Ovary (tissue), 3 donors: ENCODE measurements at regions not wholly inside any gene's neighbourhood (a gene's known extent, or its start where the extent isn't known, plus 50 kb on each side); places are given as distances from the start of the nearest gene placed in this dataset.

Experiments used
- POLR2A ChIP-seq: fragments of 450-650 bp; IDR thresholded peaks from one replicate; pipeline ENCODE4 v1.6.1; 2017; ENCODE audit warnings: antibody characterized with exemption, mild to moderate bottlenecking, moderate library complexity
- TF ChIP-seq, protein P1 (sequence below), 3 donors: fragments of 450-650 bp in 2 of 3; fragments of 200-600 bp in 1 of 3; IDR thresholded peaks; one replicate each; pipeline versions ENCODE4 v1.5.1 to v1.8.0; 2016 to 2022; ENCODE audit warnings: antibody characterized with exemption in 3 of 3, mild to moderate bottlenecking in 1 of 3
- donor health status: DM: no; HTN: no; CAD: no.

DNA sequence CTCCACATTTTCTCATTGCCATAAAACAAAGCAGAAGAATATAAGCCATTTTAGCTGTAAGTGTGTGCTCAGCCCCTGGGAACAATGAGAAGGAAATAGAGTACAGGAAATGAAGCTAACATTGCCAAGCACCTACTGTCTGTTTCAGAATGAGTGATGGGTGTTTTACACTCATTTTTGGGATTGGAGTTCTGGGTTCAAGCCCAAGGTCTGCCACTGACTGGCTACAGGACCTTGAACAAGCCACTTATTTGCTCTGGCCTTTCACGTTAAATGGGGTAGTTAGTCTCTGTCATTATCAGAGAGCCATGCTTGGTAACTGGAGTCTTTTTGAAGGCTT, 80.7 kb upstream of the KAZN start:
- no peak for TF ChIP-seq POLR2A
- TF ChIP-seq, protein P1, sequence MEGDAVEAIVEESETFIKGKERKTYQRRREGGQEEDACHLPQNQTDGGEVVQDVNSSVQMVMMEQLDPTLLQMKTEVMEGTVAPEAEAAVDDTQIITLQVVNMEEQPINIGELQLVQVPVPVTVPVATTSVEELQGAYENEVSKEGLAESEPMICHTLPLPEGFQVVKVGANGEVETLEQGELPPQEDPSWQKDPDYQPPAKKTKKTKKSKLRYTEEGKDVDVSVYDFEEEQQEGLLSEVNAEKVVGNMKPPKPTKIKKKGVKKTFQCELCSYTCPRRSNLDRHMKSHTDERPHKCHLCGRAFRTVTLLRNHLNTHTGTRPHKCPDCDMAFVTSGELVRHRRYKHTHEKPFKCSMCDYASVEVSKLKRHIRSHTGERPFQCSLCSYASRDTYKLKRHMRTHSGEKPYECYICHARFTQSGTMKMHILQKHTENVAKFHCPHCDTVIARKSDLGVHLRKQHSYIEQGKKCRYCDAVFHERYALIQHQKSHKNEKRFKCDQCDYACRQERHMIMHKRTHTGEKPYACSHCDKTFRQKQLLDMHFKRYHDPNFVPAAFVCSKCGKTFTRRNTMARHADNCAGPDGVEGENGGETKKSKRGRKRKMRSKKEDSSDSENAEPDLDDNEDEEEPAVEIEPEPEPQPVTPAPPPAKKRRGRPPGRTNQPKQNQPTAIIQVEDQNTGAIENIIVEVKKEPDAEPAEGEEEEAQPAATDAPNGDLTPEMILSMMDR (IDR thresholded peaks at IDR 0.05) = no peak
